NT2/D1 (cell line): ENCODE measurements at regions not wholly inside any gene's neighbourhood (a gene's known extent, or its start where the extent isn't known, plus 50 kb on each side); places are given as distances from the start of the nearest gene placed in this dataset.

ENCODE experiments used
- DNase-seq: peaks from one replicate; pipeline ENCODE4 v3.0.0-alpha.2; 2011; ENCODE audit warnings: low read depth, low spot score
- H3K27me3 ChIP-seq: 2 replicates; pipeline ENCODE4 v1.6.0; 2011; ENCODE audit warnings: mild to moderate bottlenecking; ENCODE audit not compliant: insufficient read length, insufficient read depth
- H3K36me3 ChIP-seq: 2 replicates; pipeline ENCODE4 v1.6.1; 2011; ENCODE audit warnings: mild to moderate bottlenecking, low read length, mixed read lengths; ENCODE audit not compliant: insufficient read depth, insufficient read length
- H3K4me1 ChIP-seq: 2 replicates; pipeline ENCODE4 v1.5.1; 2011; ENCODE audit not compliant: insufficient read depth, insufficient read length
- H3K4me3 ChIP-seq: 2 replicates; pipeline ENCODE4 v1.5.1; 2011; ENCODE audit warnings: low read depth; ENCODE audit not compliant: insufficient read length
- H3K9ac ChIP-seq: 2 replicates; pipeline ENCODE4 v1.6.0; 2011; ENCODE audit warnings: low read depth; ENCODE audit not compliant: insufficient read length
- H3K9me3 ChIP-seq: 2 replicates; pipeline ENCODE4 v1.5.1; 2011; ENCODE audit warnings: mild to moderate bottlenecking, low read length; ENCODE audit not compliant: insufficient read depth
- SUZ12 ChIP-seq: IDR thresholded peaks from 2 replicates; pipeline ENCODE4 v1.6.1; 2011; ENCODE audit not compliant: insufficient read length, insufficient read depth; ENCODE audit errors: extremely low read depth
- YY1 ChIP-seq: IDR thresholded peaks from 2 replicates; pipeline ENCODE4 v1.6.1; 2011; ENCODE audit not compliant: insufficient read length, insufficient read depth
- ZNF274 ChIP-seq: IDR thresholded peaks from 2 replicates; pipeline ENCODE4 v1.6.1; 2011; ENCODE audit warnings: mild to moderate bottlenecking, low read depth, low read length

- TF ChIP-seq YY1 (no peak), SUZ12 (no peak), ZNF274 (no peak)
- H3K9ac ChIP-seq, result no peak overlapping the region
- no peaks in the 10 kb centered on the region for H3K9me3 ChIP-seq
- DNase-seq, result no peak
- no peaks in the 10 kb centered on the region for H3K36me3 ChIP-seq
- no peak overlapping the region for H3K4me3 ChIP-seq
- peaks cover 22% of the 10 kb centered on the region for H3K4me1 ChIP-seq
- no peaks in the 10 kb centered on the region for H3K27me3 ChIP-seq
Observed at GRCh38 chr15:62459875-62460274, 294.8 kb upstream of the C2CD4B start.

DNA sequence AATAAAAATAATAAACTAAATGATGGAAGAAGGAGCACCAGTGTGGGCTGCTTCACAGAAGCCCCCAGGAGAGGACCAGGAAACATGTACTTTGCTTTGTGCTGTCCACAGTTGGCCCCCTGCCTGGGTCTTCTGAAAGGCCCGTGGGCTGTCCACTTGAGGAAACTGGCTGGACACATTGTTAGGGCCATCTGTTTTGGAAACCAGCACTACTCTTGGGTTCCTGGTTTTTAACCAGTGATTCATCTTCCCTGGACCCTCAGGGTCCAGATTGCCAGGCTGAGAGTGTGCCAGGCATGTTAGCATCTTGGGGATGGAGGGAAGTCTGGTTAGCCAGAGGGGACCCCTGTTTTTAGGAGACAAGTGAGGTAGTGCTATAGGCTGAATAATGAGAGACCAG, 297.2 kb upstream of the C2CD4B start:
- H3K4me3 ChIP-seq, result no peak overlapping the region
- no peak for DNase-seq

GRCh38 chr15:62462721-62463120, 297.6 kb upstream of the C2CD4B start:
- Histone ChIP-seq H3K9me3 (peaks cover 11% of the 10 kb centered on the region), H3K36me3 (no peaks in the 10 kb centered on the region), H3K4me1 (peaks cover 6% of the 10 kb centered on the region), H3K27me3 (no peaks in the 10 kb centered on the region), H3K4me3 (no peak overlapping the region), H3K9ac (no peak overlapping the region)
- no peak for TF ChIP-seq SUZ12
- no peak for TF ChIP-seq ZNF274
- TF ChIP-seq YY1, result no peak
- no peak for DNase-seq

More for the DNA sequence above, 297.2 kb upstream of the C2CD4B start:
- Histone ChIP-seq H3K9ac (no peak overlapping the region), H3K27me3 (no peaks in the 10 kb centered on the region), H3K36me3 (no peaks in the 10 kb centered on the region), H3K4me1 (peaks cover 10% of the 10 kb centered on the region), H3K9me3 (peaks cover 9% of the 10 kb centered on the region)
- no peak for TF ChIP-seq SUZ12
- TF ChIP-seq YY1, result no peak
- TF ChIP-seq ZNF274, result no peak

GRCh38 chr15:62464705-62465104, 299.6 kb upstream of the C2CD4B start:
- Histone ChIP-seq H3K4me3 (no peak overlapping the region), H3K27me3 (no peaks in the 10 kb centered on the region), H3K36me3 (no peaks in the 10 kb centered on the region), H3K9me3 (peaks cover 11% of the 10 kb centered on the region), H3K9ac (no peak overlapping the region), H3K4me1 (peaks cover 7% of the 10 kb centered on the region)
- no peak for DNase-seq
- TF ChIP-seq YY1, result no peak
- no peak for TF ChIP-seq SUZ12
- no peak for TF ChIP-seq ZNF274

- peaks cover 10% of the 10 kb centered on the region for H3K4me1 ChIP-seq
- H3K27me3 ChIP-seq, result no peaks in the 10 kb centered on the region
- DNase-seq, result no peak
- H3K9ac ChIP-seq, result peak overlapping the region; percentile 0
- TF ChIP-seq SUZ12 (no peak), ZNF274 (no peak), YY1 (no peak)
- peaks cover 11% of the 10 kb centered on the region for H3K9me3 ChIP-seq
- no peaks in the 10 kb centered on the region for H3K36me3 ChIP-seq
- no peak overlapping the region for H3K4me3 ChIP-seq
Observed at GRCh38 chr15:62465173-62465572, 300.1 kb upstream of the C2CD4B start.

DNA sequence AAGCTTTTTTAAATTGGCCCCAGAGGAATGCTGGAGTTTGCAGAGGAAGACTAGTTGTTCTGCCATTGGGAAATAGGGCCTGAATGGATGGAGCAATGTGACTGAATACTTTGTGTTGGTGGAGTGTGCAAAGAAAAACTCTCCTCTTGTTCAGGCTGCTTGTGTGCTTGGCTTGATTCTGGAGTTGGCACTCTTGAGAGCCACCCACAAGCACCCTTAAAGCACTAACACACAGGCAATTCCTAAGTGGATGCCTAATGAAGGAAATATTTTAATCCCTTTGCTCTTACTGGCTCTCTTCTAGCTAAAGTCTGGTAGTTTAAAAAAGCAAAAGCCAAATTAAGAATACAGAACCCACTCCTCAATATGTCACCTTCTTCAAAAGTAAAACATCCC, 304.4 kb upstream of the C2CD4B start:
- no peak overlapping the region for H3K9ac ChIP-seq
- H3K9me3 ChIP-seq, result peaks cover 11% of the 10 kb centered on the region
- no peaks in the 10 kb centered on the region for H3K36me3 ChIP-seq
- H3K4me1 ChIP-seq, result peaks cover 13% of the 10 kb centered on the region
- no peak for DNase-seq
- no peaks in the 10 kb centered on the region for H3K27me3 ChIP-seq
- H3K4me3 ChIP-seq, result no peak overlapping the region
- no peak for TF ChIP-seq YY1
- no peak for TF ChIP-seq SUZ12

GRCh38 chr15:62469874-62470688, 305.0 kb upstream of the C2CD4B start:
- peaks cover 13% of the 10 kb centered on the region for H3K4me1 ChIP-seq
- H3K4me3 ChIP-seq, result no peak overlapping the region
- H3K9ac ChIP-seq, result no peak overlapping the region
- no peaks in the 10 kb centered on the region for H3K27me3 ChIP-seq
- H3K36me3 ChIP-seq, result no peaks in the 10 kb centered on the region
- TF ChIP-seq SUZ12 (no peak), ZNF274 (no peak), YY1 (no peak)
- peaks cover 11% of the 10 kb centered on the region for H3K9me3 ChIP-seq
- DNase-seq, result no peak
